OCI-LY3 (cell line): ENCODE measurements at regions not wholly inside any gene's neighbourhood (a gene's known extent, or its start where the extent isn't known, plus 50 kb on each side); places are given as distances from the start of the nearest gene placed in this dataset.

Experiments
- CTCF ChIP-seq: fragments of 200-600, 300-600 bp; sonication (generic); IDR thresholded peaks from 2 replicates; pipeline ENCODE4 v1.5.1; 2014; ENCODE audit warnings: antibody characterized with exemption, low read length, low read depth
- EZH2phosphoT487 ChIP-seq: fragments of 200-600 bp; shearing (Covaris generic); IDR thresholded peaks from 2 replicates; pipeline ENCODE4 v1.6.1; 2018; ENCODE audit warnings: antibody characterized with exemption, mixed run types, low read depth

GRCh38 chr3:74129056-74129455 is 485.4 kb downstream of the CNTN3 start:
- TF ChIP-seq CTCF = no peak
- TF ChIP-seq EZH2phosphoT487 = no peak
